HG02970 (cell line): ENCODE measurements at regions not wholly inside any gene's neighbourhood (a gene's known extent, or its start where the extent isn't known, plus 50 kb on each side); places are given as distances from the start of the nearest gene placed in this dataset.

ENCODE experiments used
- ATAC-seq: cut with Tn5 transposase; IDR thresholded peaks from one replicate; pipeline ENCODE4 v1.9.1; 2021; ENCODE audit warnings: mild to moderate bottlenecking, moderate library complexity, moderate number of reproducible peaks; ENCODE audit not compliant: unreplicated experiment, low FRiP score

GRCh38 chr18:46400449-46400848, 256.6 kb downstream of the LOXHD1 start:
- no peak for ATAC-seq

GRCh38 chr18:46401486-46402070, 255.4 kb downstream of the LOXHD1 start:
- ATAC-seq: no peak

GRCh38 chr18:46402396-46402795, 254.6 kb downstream of the LOXHD1 start:
- ATAC-seq: no peak

GRCh38 chr18:46402945-46403344, 254.1 kb downstream of the LOXHD1 start:
- ATAC-seq: no peak

- no peak for ATAC-seq
These were observed 251.0 kb downstream of the LOXHD1 start for GRCh38 chr18:46405832-46406538.

GRCh38 chr18:46406539-46406932, 250.5 kb downstream of the LOXHD1 start:
- ATAC-seq: no peak

- no peak for ATAC-seq
These were observed 249.4 kb downstream of the LOXHD1 start for GRCh38 chr18:46407486-46408166.

- ATAC-seq: no peak
These were observed 248.6 kb downstream of the LOXHD1 start for GRCh38 chr18:46408334-46408987.

- ATAC-seq: no peak
These were observed 245.7 kb downstream of the LOXHD1 start for GRCh38 chr18:46411191-46411828.

GRCh38 chr18:46411867-46412690, 244.9 kb downstream of the LOXHD1 start:
- no peak for ATAC-seq

- no peak for ATAC-seq
These were observed 244.1 kb downstream of the LOXHD1 start for GRCh38 chr18:46412916-46413315.

GRCh38 chr18:46413684-46414083, 243.3 kb downstream of the LOXHD1 start:
- no peak for ATAC-seq

GRCh38 chr18:46414863-46415262, 242.2 kb downstream of the LOXHD1 start:
- no peak for ATAC-seq

GRCh38 chr18:46415532-46416252, 241.3 kb downstream of the LOXHD1 start:
- no peak for ATAC-seq

- no peak for ATAC-seq
These were observed 240.0 kb downstream of the LOXHD1 start for GRCh38 chr18:46416706-46417638.

GRCh38 chr18:46418663-46419260, 238.3 kb downstream of the LOXHD1 start:
- ATAC-seq: no peak

- ATAC-seq: no peak
These were observed 237.5 kb downstream of the LOXHD1 start for GRCh38 chr18:46419391-46420141.
